Retinal pigment epithelial cell (primary cell): ENCODE measurements at regions not wholly inside any gene's neighbourhood (a gene's known extent, or its start where the extent isn't known, plus 50 kb on each side); places are given as distances from the start of the nearest gene placed in this dataset.

ENCODE experiments used
- DNase-seq: peaks from one replicate; pipeline ENCODE4 v3.0.0-alpha.2; 2010; ENCODE audit warnings: low read depth
- H3K4me3 ChIP-seq: 2 replicates; pipeline ENCODE4 v1.5.1; 2011; ENCODE audit warnings: mild to moderate bottlenecking, low read length, control low read depth, moderate library complexity
- CTCF ChIP-seq: conservative IDR thresholded peaks from 2 replicates; pipeline ENCODE4 v1.5.1; 2011; ENCODE audit warnings: low read depth, low read length, control low read depth, inconsistent platforms

- DNase-seq = no peak
- TF ChIP-seq CTCF = no peak
Observed at GRCh38 chr7:25864511-25864910, 287.5 kb upstream of the NFE2L3 start.

GRCh38 chr7:25864943-25865751, 286.9 kb upstream of the NFE2L3 start:
- TF ChIP-seq CTCF = no peak
- no peak for DNase-seq

More at GRCh38 chr7:25864511-25864910, 287.5 kb upstream of the NFE2L3 start:
- no peak overlapping the region for H3K4me3 ChIP-seq

GRCh38 chr7:25868509-25868908, 283.5 kb upstream of the NFE2L3 start:
- no peak for DNase-seq
- no peak for TF ChIP-seq CTCF
- H3K4me3 ChIP-seq = no peak overlapping the region

More at GRCh38 chr7:25864943-25865751, 286.9 kb upstream of the NFE2L3 start:
- no peak overlapping the region for H3K4me3 ChIP-seq

GRCh38 chr7:25870574-25870973, 281.4 kb upstream of the NFE2L3 start:
- no peak overlapping the region for H3K4me3 ChIP-seq
- DNase-seq = no peak
- TF ChIP-seq CTCF = no peak

GRCh38 chr7:25876092-25876491, 275.9 kb upstream of the NFE2L3 start:
- no peak for DNase-seq
- H3K4me3 ChIP-seq = no peak overlapping the region
- TF ChIP-seq CTCF = no peak

GRCh38 chr7:25877802-25878789, 273.9 kb upstream of the NFE2L3 start:
- no peak for TF ChIP-seq CTCF
- no peak for DNase-seq
- H3K4me3 ChIP-seq = no peak overlapping the region
